HepG2 (cell line): ENCODE measurements at regions not wholly inside any gene's neighbourhood (a gene's known extent, or its start where the extent isn't known, plus 50 kb on each side); places are given as distances from the start of the nearest gene placed in this dataset.

Source experiments
- CTCF ChIP-seq: sonication (generic); formaldehyde crosslinking; IDR thresholded peaks from 2 replicates; pipeline ENCODE4 v1.5.0; 2020; ENCODE audit warnings: mild to moderate bottlenecking, missing genetic modification reagents, moderate library complexity
- GABPA ChIP-seq, 2 experiments: IDR thresholded peaks; 2 replicates each; pipeline ENCODE4 v1.6.1; 2011 to 2016; ENCODE audit warnings: low read depth in 2 of 2, low read length in 1 of 2, missing biosample characterization in 1 of 2, missing genetic modification characterization in 1 of 2
- POLR2AphosphoS5 ChIP-seq: IDR thresholded peaks from 2 replicates; pipeline ENCODE4 v1.6.1; 2012; ENCODE audit warnings: low read depth, low read length
- POLR2G ChIP-seq: fragments of 200-400 bp; formaldehyde crosslinking; IDR thresholded peaks from 2 replicates; pipeline ENCODE4 v1.6.1; 2018; ENCODE audit warnings: mild to moderate bottlenecking, low read depth, low read length, moderate library complexity
- RAD21 ChIP-seq: fragments of 450-650 bp; formaldehyde crosslinking; IDR thresholded peaks from 2 replicates; pipeline ENCODE4 v1.5.0; 2020; ENCODE audit warnings: mild to moderate bottlenecking
- SUZ12 ChIP-seq: fragments of 150-350 bp; IDR thresholded peaks from 2 replicates; pipeline ENCODE4 v1.6.1; 2014; ENCODE audit warnings: low read depth, low read length
- THYN1 ChIP-seq: sonication (generic); formaldehyde crosslinking; IDR thresholded peaks from 2 replicates; pipeline ENCODE4 v1.8.1; 2023; ENCODE audit warnings: low read depth, mild to moderate bottlenecking, moderate library complexity, missing genetic modification reagents, borderline replicate concordance

- TF ChIP-seq POLR2AphosphoS5: no peak
- no peak for TF ChIP-seq THYN1 (CRISPR knock-in tag)
- TF ChIP-seq GABPA (IDR thresholded peaks at IDR 0.05; ENCODE audit: low read depth, low read length): no peak
- TF ChIP-seq GABPA (CRISPR knock-in tag; IDR thresholded peaks at IDR 0.05; ENCODE audit: low read depth): no peak
- TF ChIP-seq CTCF (CRISPR knock-in tag): no peak
- TF ChIP-seq SUZ12: no peak
- no peak for TF ChIP-seq POLR2G
- TF ChIP-seq RAD21 (CRISPR knock-in tag): no peak
These were observed 187.7 kb downstream of the MEX3B start for GRCh38 chr15:81858136-81858535.
